ENCODE measurements at regions not wholly inside any gene's neighbourhood (a gene's known extent, or its start where the extent isn't known, plus 50 kb on each side); places are given as distances from the start of the nearest gene placed in this dataset.

GRCh38 chr22:23405366-23405851, 174.7 kb downstream of the IGLL1 start:
- peaks cover 3% of the 10 kb centered on the region; the same call in 1 of the 2 replicates for H3K27me3 ChIP-seq (ENCODE audit: insufficient read depth, low read length)
- H2AFZ ChIP-seq (ENCODE audit: low read length): no peak overlapping the region
- no peak overlapping the region for H3K9ac ChIP-seq (ENCODE audit: low read length)
- H3K9me2 ChIP-seq (ENCODE audit: low read depth, low read length): no peaks in the 10 kb centered on the region
- no peaks in the 10 kb centered on the region for H3K79me2 ChIP-seq (ENCODE audit: insufficient read depth, low read length)
- peaks cover 18% of the 10 kb centered on the region for H3K4me1 ChIP-seq (ENCODE audit: insufficient read depth, low read length, severe bottlenecking)
- H3K4me3 ChIP-seq (ENCODE audit: low read depth, low read length, poor library complexity, severe bottlenecking): no peak overlapping the region
- TF ChIP-seq CTCF (IDR thresholded peaks at IDR 0.05; ENCODE audit: low read length) (no peak), EZH2 (IDR thresholded peaks at IDR 0.05; ENCODE audit: borderline replicate concordance, low read length) (no peak)
- H4K20me1 ChIP-seq (ENCODE audit: insufficient read depth, low read length): no peaks in the 10 kb centered on the region
- H3F3A ChIP-seq (ENCODE audit: insufficient read depth, low read length): no peaks in the 10 kb centered on the region
- 0 out of 2 replicates have a peak, but pooled peaks cover 5% of the 10 kb centered on the region for H3K9me3 ChIP-seq (ENCODE audit: low read length)
- H3K36me3 ChIP-seq (ENCODE audit: insufficient read depth, low read length): no peaks in the 10 kb centered on the region; the same call in 1 of the 2 replicates
- H3K4me2 ChIP-seq (ENCODE audit: low read length): no peak overlapping the region
- H3K27ac ChIP-seq (ENCODE audit: low read depth, low read length, poor library complexity, severe bottlenecking): no peak overlapping the region

DNA sequence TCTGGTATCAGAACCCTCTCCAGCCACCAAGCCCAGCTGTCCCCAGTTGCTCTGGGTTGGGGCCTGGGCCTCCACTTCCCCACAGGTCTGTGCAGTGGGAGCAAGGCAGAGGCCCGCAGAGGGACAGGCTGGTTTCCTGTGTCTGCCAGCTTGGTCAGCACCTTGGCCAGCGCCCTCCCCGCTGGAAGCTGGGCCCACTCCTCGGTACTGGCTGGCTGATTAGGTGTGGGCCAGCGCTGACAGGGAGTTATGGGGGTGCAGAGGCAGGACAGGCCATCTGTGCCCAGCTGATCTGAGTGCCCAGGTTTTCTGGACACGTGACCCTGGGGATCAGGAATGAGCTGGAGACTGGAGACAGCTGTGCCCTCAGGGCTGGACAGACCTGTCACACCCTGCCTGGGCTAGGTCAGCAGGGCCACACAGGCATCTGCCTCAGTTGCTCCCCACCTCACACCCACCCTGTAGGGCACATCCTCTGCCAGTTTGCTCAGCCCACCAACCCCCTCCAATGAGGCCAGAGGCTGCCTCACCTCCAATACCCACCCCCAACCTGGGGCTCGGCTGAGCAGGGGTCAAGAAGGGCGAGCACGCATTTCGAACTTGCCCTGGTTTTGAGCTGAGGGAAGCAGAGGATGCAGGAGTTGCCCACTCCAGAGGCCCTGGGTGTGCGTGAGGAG, 175.3 kb downstream of the IGLL1 start:
- Histone ChIP-seq H3K4me3 (ENCODE audit: low read depth, low read length, poor library complexity, severe bottlenecking) (no peak overlapping the region), H3K4me1 (ENCODE audit: insufficient read depth, low read length, severe bottlenecking) (peaks cover 18% of the 10 kb centered on the region), H3K36me3 (ENCODE audit: insufficient read depth, low read length) (no peaks in the 10 kb centered on the region; the same call in 1 of the 2 replicates), H3K27ac (ENCODE audit: low read depth, low read length, poor library complexity, severe bottlenecking) (no peak overlapping the region), H3K27me3 (ENCODE audit: insufficient read depth, low read length) (peaks cover 3% of the 10 kb centered on the region; the same call in 1 of the 2 replicates), H2AFZ (ENCODE audit: low read length) (no peak overlapping the region), H3K4me2 (ENCODE audit: low read length) (no peak overlapping the region), H3K79me2 (ENCODE audit: insufficient read depth, low read length) (no peaks in the 10 kb centered on the region), H3K9me2 (ENCODE audit: low read depth, low read length) (no peaks in the 10 kb centered on the region), H3F3A (ENCODE audit: insufficient read depth, low read length) (no peaks in the 10 kb centered on the region), H3K9me3 (ENCODE audit: low read length) (0 out of 2 replicates have a peak, but pooled peaks cover 5% of the 10 kb centered on the region), H3K9ac (ENCODE audit: low read length) (no peak overlapping the region), H4K20me1 (ENCODE audit: insufficient read depth, low read length) (no peaks in the 10 kb centered on the region)
- TF ChIP-seq CTCF (IDR thresholded peaks at IDR 0.05; ENCODE audit: low read length): no peak
- no peak for TF ChIP-seq EZH2 (IDR thresholded peaks at IDR 0.05; ENCODE audit: borderline replicate concordance, low read length)

- no peak overlapping the region for H3K4me3 ChIP-seq (ENCODE audit: low read depth, low read length, poor library complexity, severe bottlenecking)
- H3K27ac ChIP-seq (ENCODE audit: low read depth, low read length, poor library complexity, severe bottlenecking): no peak overlapping the region
- peaks cover 3% of the 10 kb centered on the region for H3K27me3 ChIP-seq (ENCODE audit: insufficient read depth, low read length)
- H3K9me3 ChIP-seq (ENCODE audit: low read length): 0 out of 2 replicates have a peak, but pooled peaks cover 5% of the 10 kb centered on the region
- H3K79me2 ChIP-seq (ENCODE audit: insufficient read depth, low read length): no peaks in the 10 kb centered on the region
- no peak overlapping the region; the same call in 1 of the 2 replicates for H3K4me2 ChIP-seq (ENCODE audit: low read length)
- TF ChIP-seq EZH2 (IDR thresholded peaks at IDR 0.05; ENCODE audit: borderline replicate concordance, low read length): no peak
- no peak for TF ChIP-seq CTCF (IDR thresholded peaks at IDR 0.05; ENCODE audit: low read length)
- H3K36me3 ChIP-seq (ENCODE audit: insufficient read depth, low read length): no peaks in the 10 kb centered on the region; the same call in 1 of the 2 replicates
- H3K4me1 ChIP-seq (ENCODE audit: insufficient read depth, low read length, severe bottlenecking): peaks cover 18% of the 10 kb centered on the region
- H3K9me2 ChIP-seq (ENCODE audit: low read depth, low read length): no peaks in the 10 kb centered on the region
- no peaks in the 10 kb centered on the region for H3F3A ChIP-seq (ENCODE audit: insufficient read depth, low read length)
- H3K9ac ChIP-seq (ENCODE audit: low read length): no peak overlapping the region; the same call in 1 of the 2 replicates
- H2AFZ ChIP-seq (ENCODE audit: low read length): no peak overlapping the region
- H4K20me1 ChIP-seq (ENCODE audit: insufficient read depth, low read length): no peaks in the 10 kb centered on the region
These were observed 176.1 kb downstream of the IGLL1 start for GRCh38 chr22:23403720-23404688.

Measured in OCI-LY1 (cell line).